Neural cell (in vitro differentiated cells): ENCODE measurements at regions not wholly inside any gene's neighbourhood (a gene's known extent, or its start where the extent isn't known, plus 50 kb on each side); places are given as distances from the start of the nearest gene placed in this dataset.

Experiments
- H2AFZ ChIP-seq: fragments of 200-600, 300-800 bp; sonication (generic), shearing (Covaris generic); 2 replicates; pipeline ENCODE4 v1.6.0; 2014; ENCODE audit warnings: low read depth, mild to moderate bottlenecking, antibody characterized with exemption, low read length, moderate library complexity
- H3F3A ChIP-seq: fragments of 200-600 bp; shearing (Covaris generic); 2 replicates; pipeline ENCODE4 v1.6.1; 2016; ENCODE audit warnings: mild to moderate bottlenecking, moderate library complexity, mixed read lengths, antibody characterized with exemption, low read length; ENCODE audit not compliant: insufficient read depth, poor library complexity, severe bottlenecking
- H3K27ac ChIP-seq: fragments of 200-600, 300-800 bp; sonication (generic), shearing (Covaris generic); 2 replicates; pipeline ENCODE4 v1.5.1; 2014; ENCODE audit warnings: mild to moderate bottlenecking, low read length, moderate library complexity
- H3K27me3 ChIP-seq: fragments of 300-800, 200-600 bp; sonication (generic), shearing (Covaris generic); 2 replicates; pipeline ENCODE4 v1.6.0; 2014; ENCODE audit warnings: mild to moderate bottlenecking, low read depth, low read length, moderate library complexity; ENCODE audit not compliant: insufficient read depth
- H3K36me3 ChIP-seq: fragments of 300-800, 200-600 bp; sonication (generic), shearing (Covaris generic); 2 replicates; pipeline ENCODE4 v1.5.1; 2014; ENCODE audit warnings: mild to moderate bottlenecking, antibody characterized with exemption, low read length, moderate library complexity; ENCODE audit not compliant: insufficient read depth
- H3K4me2 ChIP-seq: fragments of 300-800, 200-600 bp; sonication (generic), shearing (Covaris generic); 2 replicates; pipeline ENCODE4 v1.6.0; 2014; ENCODE audit warnings: mild to moderate bottlenecking, low read length
- H3K4me3 ChIP-seq: fragments of 300-800, 200-600 bp; sonication (generic), shearing (Covaris generic); 2 replicates; pipeline ENCODE4 v1.5.1; 2014; ENCODE audit warnings: mild to moderate bottlenecking, low read length, moderate library complexity
- H3K79me2 ChIP-seq: fragments of 200-600 bp; shearing (Covaris generic); replicated peaks from 2 replicates; pipeline ENCODE4 v1.6.0; 2014; ENCODE audit warnings: mild to moderate bottlenecking, low read length, moderate library complexity; ENCODE audit not compliant: insufficient read depth
- H3K9ac ChIP-seq: fragments of 300-800, 200-600 bp; sonication (generic), shearing (Covaris generic); 2 replicates; pipeline ENCODE4 v1.6.1; 2016; ENCODE audit warnings: mild to moderate bottlenecking, low read length, mixed read lengths
- H3K9me2 ChIP-seq: fragments of 200-600 bp; shearing (Covaris generic); 2 replicates; pipeline ENCODE4 v1.6.1; 2016; ENCODE audit warnings: mild to moderate bottlenecking, low read length, mixed read lengths; ENCODE audit not compliant: insufficient read depth
- H3K9me3 ChIP-seq: fragments of 200-600, 300-800 bp; sonication (generic), shearing (Covaris generic); 2 replicates; pipeline ENCODE4 v1.6.1; 2016; ENCODE audit warnings: mild to moderate bottlenecking, mixed run types, low read length, moderate library complexity, mixed read lengths
- H4K20me1 ChIP-seq: fragments of 200-600 bp; shearing (Covaris generic); 2 replicates; pipeline ENCODE4 v1.6.1; 2016; ENCODE audit warnings: mild to moderate bottlenecking, mixed run types; ENCODE audit not compliant: insufficient read depth
- CTCF ChIP-seq: fragments of 450-650 bp; IDR thresholded peaks from 2 replicates; pipeline ENCODE4 v1.5.1; 2014; ENCODE audit warnings: antibody characterized with exemption, mild to moderate bottlenecking, moderate library complexity; ENCODE audit not compliant: poor library complexity, severe bottlenecking
- EP300 ChIP-seq: fragments of 450-650 bp; conservative IDR thresholded peaks from 2 replicates; pipeline ENCODE4 v1.6.1; 2014; ENCODE audit warnings: antibody characterized with exemption, mild to moderate bottlenecking, moderate library complexity; ENCODE audit not compliant: poor library complexity, severe bottlenecking
- EZH2 ChIP-seq: fragments of 200-600, 300-800 bp; shearing (Covaris generic), sonication (generic); IDR thresholded peaks from 2 replicates; pipeline ENCODE4 v1.6.1; 2014; ENCODE audit warnings: antibody characterized with exemption, low read length, borderline replicate concordance, mild to moderate bottlenecking; ENCODE audit not compliant: insufficient read depth, poor library complexity, severe bottlenecking
- MXI1 ChIP-seq: fragments of 450-650 bp; conservative IDR thresholded peaks from 2 replicates; pipeline ENCODE4 v1.6.1; 2014; ENCODE audit warnings: antibody characterized with exemption, mild to moderate bottlenecking; ENCODE audit not compliant: poor library complexity, severe bottlenecking
- POLR2AphosphoS5 ChIP-seq: IDR thresholded peaks from 2 replicates; pipeline ENCODE4 v1.6.1; 2012
- RAD21 ChIP-seq: fragments of 450-650 bp; conservative IDR thresholded peaks from 2 replicates; pipeline ENCODE4 v1.6.1; 2014; ENCODE audit warnings: antibody characterized with exemption, mild to moderate bottlenecking, moderate library complexity
- SMC3 ChIP-seq: fragments of 450-650 bp; conservative IDR thresholded peaks from 2 replicates; pipeline ENCODE4 v1.6.1; 2014; ENCODE audit warnings: antibody characterized with exemption, mild to moderate bottlenecking, moderate library complexity; ENCODE audit not compliant: poor library complexity
- TAF1 ChIP-seq: IDR thresholded peaks from 2 replicates; pipeline ENCODE4 v1.6.1; 2012; ENCODE audit warnings: low read depth
- TF ChIP-seq, protein P1 (sequence below): IDR thresholded peaks from 2 replicates; pipeline ENCODE4 v1.6.1; 2012; ENCODE audit warnings: borderline replicate concordance

DNA sequence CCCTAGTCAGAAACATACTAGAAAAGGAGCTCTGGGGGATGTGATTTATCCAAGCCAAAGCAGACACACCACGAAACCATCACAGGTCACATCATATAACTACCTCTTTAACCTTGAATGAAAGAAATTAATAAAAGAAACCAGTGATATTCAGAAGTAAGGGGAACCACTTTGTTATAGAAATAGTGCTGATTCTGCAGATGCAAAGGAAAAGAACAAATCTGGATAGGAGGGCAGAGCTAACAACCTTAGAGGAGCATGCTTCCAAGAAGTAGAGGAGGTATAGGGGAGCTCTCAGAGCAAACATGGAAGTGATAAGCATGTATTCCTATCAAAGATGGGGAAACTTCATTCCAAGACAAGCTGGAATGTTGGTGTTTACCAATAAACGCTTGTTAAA is 117.0 kb upstream of the MDM1 start:
- no peaks in the 10 kb centered on the region for H3K79me2 ChIP-seq
- no peaks in the 10 kb centered on the region for H3K36me3 ChIP-seq
- H3K4me2 ChIP-seq = no peak overlapping the region
- H3K4me3 ChIP-seq = no peak overlapping the region
- H3K9me3 ChIP-seq = peaks cover 4% of the 10 kb centered on the region
- H4K20me1 ChIP-seq = no peaks in the 10 kb centered on the region
- no peaks in the 10 kb centered on the region for H3F3A ChIP-seq
- H2AFZ ChIP-seq = no peak overlapping the region
- H3K27ac ChIP-seq = no peak overlapping the region
- no peaks in the 10 kb centered on the region for H3K27me3 ChIP-seq
- H3K9me2 ChIP-seq = no peaks in the 10 kb centered on the region
- no peak overlapping the region for H3K9ac ChIP-seq
- TF ChIP-seq SMC3 (no peak), MXI1 (no peak), TAF1 (no peak), POLR2AphosphoS5 (no peak), RAD21 (no peak), CTCF (no peak), EP300 (no peak), EZH2 (no peak)
- TF ChIP-seq, protein P1, sequence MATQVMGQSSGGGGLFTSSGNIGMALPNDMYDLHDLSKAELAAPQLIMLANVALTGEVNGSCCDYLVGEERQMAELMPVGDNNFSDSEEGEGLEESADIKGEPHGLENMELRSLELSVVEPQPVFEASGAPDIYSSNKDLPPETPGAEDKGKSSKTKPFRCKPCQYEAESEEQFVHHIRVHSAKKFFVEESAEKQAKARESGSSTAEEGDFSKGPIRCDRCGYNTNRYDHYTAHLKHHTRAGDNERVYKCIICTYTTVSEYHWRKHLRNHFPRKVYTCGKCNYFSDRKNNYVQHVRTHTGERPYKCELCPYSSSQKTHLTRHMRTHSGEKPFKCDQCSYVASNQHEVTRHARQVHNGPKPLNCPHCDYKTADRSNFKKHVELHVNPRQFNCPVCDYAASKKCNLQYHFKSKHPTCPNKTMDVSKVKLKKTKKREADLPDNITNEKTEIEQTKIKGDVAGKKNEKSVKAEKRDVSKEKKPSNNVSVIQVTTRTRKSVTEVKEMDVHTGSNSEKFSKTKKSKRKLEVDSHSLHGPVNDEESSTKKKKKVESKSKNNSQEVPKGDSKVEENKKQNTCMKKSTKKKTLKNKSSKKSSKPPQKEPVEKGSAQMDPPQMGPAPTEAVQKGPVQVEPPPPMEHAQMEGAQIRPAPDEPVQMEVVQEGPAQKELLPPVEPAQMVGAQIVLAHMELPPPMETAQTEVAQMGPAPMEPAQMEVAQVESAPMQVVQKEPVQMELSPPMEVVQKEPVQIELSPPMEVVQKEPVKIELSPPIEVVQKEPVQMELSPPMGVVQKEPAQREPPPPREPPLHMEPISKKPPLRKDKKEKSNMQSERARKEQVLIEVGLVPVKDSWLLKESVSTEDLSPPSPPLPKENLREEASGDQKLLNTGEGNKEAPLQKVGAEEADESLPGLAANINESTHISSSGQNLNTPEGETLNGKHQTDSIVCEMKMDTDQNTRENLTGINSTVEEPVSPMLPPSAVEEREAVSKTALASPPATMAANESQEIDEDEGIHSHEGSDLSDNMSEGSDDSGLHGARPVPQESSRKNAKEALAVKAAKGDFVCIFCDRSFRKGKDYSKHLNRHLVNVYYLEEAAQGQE = no peak

DNA sequence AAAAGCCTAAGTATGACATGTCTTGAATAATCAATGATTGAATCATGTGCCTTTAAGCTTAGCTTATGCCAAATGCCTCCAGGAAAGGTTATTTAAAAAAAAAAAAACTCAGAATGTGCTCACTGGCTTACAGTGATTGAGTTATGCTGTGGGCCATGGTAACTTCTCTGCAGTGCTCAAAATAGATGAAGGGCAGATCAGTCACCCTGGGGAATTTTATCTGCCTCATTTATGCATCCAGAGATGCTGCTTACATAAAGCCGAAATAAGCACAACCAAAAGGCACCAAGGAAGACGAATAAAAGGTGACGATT is 118.7 kb upstream of the MDM1 start:
- Histone ChIP-seq H3F3A (no peaks in the 10 kb centered on the region), H3K9me2 (no peaks in the 10 kb centered on the region), H3K9ac (no peak overlapping the region), H4K20me1 (no peaks in the 10 kb centered on the region), H3K9me3 (no peaks in the 10 kb centered on the region), H3K27ac (no peak overlapping the region), H2AFZ (no peak overlapping the region), H3K4me3 (no peak overlapping the region), H3K36me3 (no peaks in the 10 kb centered on the region), H3K27me3 (no peaks in the 10 kb centered on the region), H3K79me2 (no peaks in the 10 kb centered on the region), H3K4me2 (no peak overlapping the region)
- TF ChIP-seq EZH2 (no peak), TAF1 (no peak), SMC3 (no peak), POLR2AphosphoS5 (no peak), MXI1 (no peak), CTCF (no peak), RAD21 (no peak)
